K562 (cell line): ENCODE measurements at regions not wholly inside any gene's neighbourhood (a gene's known extent, or its start where the extent isn't known, plus 50 kb on each side); places are given as distances from the start of the nearest gene placed in this dataset.

ENCODE experiments used
- GTF2F1 ChIP-seq: IDR thresholded peaks from 2 replicates; pipeline ENCODE4 v1.6.1; 2011; ENCODE audit warnings: low read depth, low read length, improper control_type of control experiment
- NCOR1 ChIP-seq: fragments of 450-650 bp; IDR thresholded peaks from 2 replicates; pipeline ENCODE4 v1.6.1; 2016; ENCODE audit warnings: mild to moderate bottlenecking, moderate library complexity
- SETDB1 ChIP-seq: IDR thresholded peaks from one replicate; pipeline ENCODE4 v1.6.1; 2012; ENCODE audit warnings: low read length, control low read depth, inconsistent platforms
- YY1 ChIP-seq, 3 experiments: IDR thresholded peaks; 2 replicates each; pipeline ENCODE4 v1.6.1; 2011; ENCODE audit warnings: low read length in 2 of 3, mild to moderate bottlenecking in 2 of 3, moderate library complexity in 2 of 3, borderline replicate concordance in 1 of 3, control low read depth in 1 of 3, low read depth in 1 of 3; ENCODE audit not compliant: insufficient read depth in 3 of 3, insufficient replicate concordance in 2 of 3, control insufficient read depth in 1 of 3, insufficient read length in 1 of 3; ENCODE audit errors: extremely low read depth in 1 of 3
- ZNF174 ChIP-seq: fragments of 250-450 bp; sonication (Bioruptor Pico); IDR thresholded peaks from 2 replicates; pipeline ENCODE4 v1.4.0; 2020; ENCODE audit warnings: mild to moderate bottlenecking
- ZNF354B ChIP-seq: fragments of 250-450 bp; sonication (Bioruptor Pico); IDR thresholded peaks from 2 replicates; pipeline ENCODE4 v1.4.0; 2020
- ZNF444 ChIP-seq: fragments of 250-450 bp; sonication (Bioruptor Pico); IDR thresholded peaks from 2 replicates; pipeline ENCODE4 v1.4.0; 2020; ENCODE audit warnings: mild to moderate bottlenecking, moderate library complexity
- TF ChIP-seq, protein P1 (sequence below): sonication (generic); formaldehyde crosslinking; IDR thresholded peaks from 2 replicates; pipeline ENCODE4 v1.5.0; 2020; ENCODE audit warnings: missing genetic modification reagents
- TF ChIP-seq, protein P2 (sequence below): fragments of 200-800 bp; sonication (Bioruptor generic); IDR thresholded peaks from 2 replicates; pipeline ENCODE4 v1.6.1; 2016; ENCODE audit warnings: missing genetic modification characterization, missing compliant biosample characterization
- TF ChIP-seq, protein P3 (sequence below): sonication (generic); formaldehyde crosslinking; IDR thresholded peaks from 2 replicates; pipeline ENCODE4 v1.8.0; 2022; ENCODE audit warnings: mild to moderate bottlenecking, missing genetic modification reagents

DNA sequence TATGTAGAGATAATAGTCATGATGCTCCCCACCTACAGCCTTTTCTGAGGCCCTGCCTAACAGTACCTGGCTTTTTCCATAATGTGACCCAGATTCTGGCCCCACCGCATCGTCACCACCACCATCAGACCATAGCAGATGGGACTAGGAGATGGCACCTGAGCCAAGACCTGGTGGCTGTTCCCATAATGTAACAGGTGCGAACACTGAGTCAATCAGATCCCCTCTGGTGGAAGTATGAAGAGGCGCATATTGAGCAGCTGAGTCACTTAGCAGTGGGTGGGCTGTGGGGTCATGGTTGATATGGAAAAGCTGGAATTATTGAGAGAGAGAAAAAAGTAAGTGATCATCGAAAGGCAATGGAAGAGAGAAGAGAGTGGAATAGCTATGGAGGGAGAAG, 578.0 kb upstream of the CADM1 start (continued):
- TF ChIP-seq GTF2F1, result no peak
- no peak for TF ChIP-seq YY1 (IDR thresholded peaks at IDR 0.05; ENCODE audit: borderline replicate concordance in 1 of 3, control insufficient read depth in 1 of 3, extremely low read depth in 1 of 3, insufficient read depth in 3 of 3, insufficient read length in 1 of 3, insufficient replicate concordance in 2 of 3, low read depth in 1 of 3, low read length in 2 of 3)
- TF ChIP-seq, protein P1, sequence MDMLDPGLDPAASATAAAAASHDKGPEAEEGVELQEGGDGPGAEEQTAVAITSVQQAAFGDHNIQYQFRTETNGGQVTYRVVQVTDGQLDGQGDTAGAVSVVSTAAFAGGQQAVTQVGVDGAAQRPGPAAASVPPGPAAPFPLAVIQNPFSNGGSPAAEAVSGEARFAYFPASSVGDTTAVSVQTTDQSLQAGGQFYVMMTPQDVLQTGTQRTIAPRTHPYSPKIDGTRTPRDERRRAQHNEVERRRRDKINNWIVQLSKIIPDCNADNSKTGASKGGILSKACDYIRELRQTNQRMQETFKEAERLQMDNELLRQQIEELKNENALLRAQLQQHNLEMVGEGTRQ (CRISPR knock-in tag), result no peak
- TF ChIP-seq, protein P2, sequence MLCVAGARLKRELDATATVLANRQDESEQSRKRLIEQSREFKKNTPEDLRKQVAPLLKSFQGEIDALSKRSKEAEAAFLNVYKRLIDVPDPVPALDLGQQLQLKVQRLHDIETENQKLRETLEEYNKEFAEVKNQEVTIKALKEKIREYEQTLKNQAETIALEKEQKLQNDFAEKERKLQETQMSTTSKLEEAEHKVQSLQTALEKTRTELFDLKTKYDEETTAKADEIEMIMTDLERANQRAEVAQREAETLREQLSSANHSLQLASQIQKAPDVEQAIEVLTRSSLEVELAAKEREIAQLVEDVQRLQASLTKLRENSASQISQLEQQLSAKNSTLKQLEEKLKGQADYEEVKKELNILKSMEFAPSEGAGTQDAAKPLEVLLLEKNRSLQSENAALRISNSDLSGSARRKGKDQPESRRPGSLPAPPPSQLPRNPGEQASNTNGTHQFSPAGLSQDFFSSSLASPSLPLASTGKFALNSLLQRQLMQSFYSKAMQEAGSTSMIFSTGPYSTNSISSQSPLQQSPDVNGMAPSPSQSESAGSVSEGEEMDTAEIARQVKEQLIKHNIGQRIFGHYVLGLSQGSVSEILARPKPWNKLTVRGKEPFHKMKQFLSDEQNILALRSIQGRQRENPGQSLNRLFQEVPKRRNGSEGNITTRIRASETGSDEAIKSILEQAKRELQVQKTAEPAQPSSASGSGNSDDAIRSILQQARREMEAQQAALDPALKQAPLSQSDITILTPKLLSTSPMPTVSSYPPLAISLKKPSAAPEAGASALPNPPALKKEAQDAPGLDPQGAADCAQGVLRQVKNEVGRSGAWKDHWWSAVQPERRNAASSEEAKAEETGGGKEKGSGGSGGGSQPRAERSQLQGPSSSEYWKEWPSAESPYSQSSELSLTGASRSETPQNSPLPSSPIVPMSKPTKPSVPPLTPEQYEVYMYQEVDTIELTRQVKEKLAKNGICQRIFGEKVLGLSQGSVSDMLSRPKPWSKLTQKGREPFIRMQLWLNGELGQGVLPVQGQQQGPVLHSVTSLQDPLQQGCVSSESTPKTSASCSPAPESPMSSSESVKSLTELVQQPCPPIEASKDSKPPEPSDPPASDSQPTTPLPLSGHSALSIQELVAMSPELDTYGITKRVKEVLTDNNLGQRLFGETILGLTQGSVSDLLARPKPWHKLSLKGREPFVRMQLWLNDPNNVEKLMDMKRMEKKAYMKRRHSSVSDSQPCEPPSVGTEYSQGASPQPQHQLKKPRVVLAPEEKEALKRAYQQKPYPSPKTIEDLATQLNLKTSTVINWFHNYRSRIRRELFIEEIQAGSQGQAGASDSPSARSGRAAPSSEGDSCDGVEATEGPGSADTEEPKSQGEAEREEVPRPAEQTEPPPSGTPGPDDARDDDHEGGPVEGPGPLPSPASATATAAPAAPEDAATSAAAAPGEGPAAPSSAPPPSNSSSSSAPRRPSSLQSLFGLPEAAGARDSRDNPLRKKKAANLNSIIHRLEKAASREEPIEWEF (CRISPR knock-in tag), result no peak
- TF ChIP-seq ZNF174 (CRISPR knock-in tag), result no peak
- TF ChIP-seq ZNF444 (CRISPR knock-in tag), result no peak
- no peak for TF ChIP-seq NCOR1
- TF ChIP-seq SETDB1, result no peak
- TF ChIP-seq, protein P3, sequence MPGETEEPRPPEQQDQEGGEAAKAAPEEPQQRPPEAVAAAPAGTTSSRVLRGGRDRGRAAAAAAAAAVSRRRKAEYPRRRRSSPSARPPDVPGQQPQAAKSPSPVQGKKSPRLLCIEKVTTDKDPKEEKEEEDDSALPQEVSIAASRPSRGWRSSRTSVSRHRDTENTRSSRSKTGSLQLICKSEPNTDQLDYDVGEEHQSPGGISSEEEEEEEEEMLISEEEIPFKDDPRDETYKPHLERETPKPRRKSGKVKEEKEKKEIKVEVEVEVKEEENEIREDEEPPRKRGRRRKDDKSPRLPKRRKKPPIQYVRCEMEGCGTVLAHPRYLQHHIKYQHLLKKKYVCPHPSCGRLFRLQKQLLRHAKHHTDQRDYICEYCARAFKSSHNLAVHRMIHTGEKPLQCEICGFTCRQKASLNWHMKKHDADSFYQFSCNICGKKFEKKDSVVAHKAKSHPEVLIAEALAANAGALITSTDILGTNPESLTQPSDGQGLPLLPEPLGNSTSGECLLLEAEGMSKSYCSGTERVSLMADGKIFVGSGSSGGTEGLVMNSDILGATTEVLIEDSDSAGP (CRISPR knock-in tag), result no peak
- TF ChIP-seq ZNF354B (CRISPR knock-in tag), result no peak
